GM18867 (cell line): ENCODE measurements at regions not wholly inside any gene's neighbourhood (a gene's known extent, or its start where the extent isn't known, plus 50 kb on each side); places are given as distances from the start of the nearest gene placed in this dataset.

Experiments used
- ATAC-seq: cut with Tn5 transposase; IDR thresholded peaks from one replicate; pipeline ENCODE4 v1.9.1; 2021; ENCODE audit warnings: mild to moderate bottlenecking, moderate library complexity; ENCODE audit not compliant: unreplicated experiment

GRCh38 chr14:22513066-22513812 is 75.8 kb downstream of the DAD1 start:
- ATAC-seq = no peak

DNA sequence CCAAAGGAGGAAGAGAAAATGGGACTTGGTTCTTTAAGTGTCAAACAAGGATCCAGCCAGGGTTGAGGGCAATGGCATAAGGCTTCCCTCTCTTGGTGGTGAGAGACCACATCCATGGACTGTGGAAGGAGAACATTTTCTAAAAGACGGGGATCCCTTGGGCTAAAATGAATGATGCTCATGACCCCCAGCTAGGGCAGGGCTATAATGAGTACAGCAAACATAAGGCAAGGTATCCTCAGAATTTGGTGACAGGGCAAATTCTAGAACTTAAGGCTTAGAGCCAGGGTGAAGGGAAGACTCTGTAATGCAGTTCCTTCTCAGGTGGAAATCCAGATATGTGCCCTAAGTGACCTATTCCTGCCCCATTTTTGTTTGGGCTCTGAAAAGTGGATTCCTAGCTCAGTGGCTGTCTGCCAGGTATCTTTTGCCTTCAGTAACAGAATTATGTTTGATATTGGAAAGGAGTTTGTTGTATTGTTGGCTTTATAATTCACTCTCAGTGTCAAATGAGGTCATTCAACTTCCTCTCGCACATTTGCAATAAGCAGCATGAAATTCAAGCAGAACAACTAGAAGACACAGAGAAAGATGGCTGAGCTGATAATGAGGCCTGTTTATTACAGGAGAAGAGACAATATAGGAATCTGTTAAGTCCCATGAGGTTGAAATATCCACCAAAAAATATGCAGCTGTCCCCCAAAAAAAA is 76.8 kb downstream of the DAD1 start:
- no peak for ATAC-seq

- ATAC-seq = no peak
These were observed 78.4 kb downstream of the DAD1 start for GRCh38 chr14:22510527-22511110.

DNA sequence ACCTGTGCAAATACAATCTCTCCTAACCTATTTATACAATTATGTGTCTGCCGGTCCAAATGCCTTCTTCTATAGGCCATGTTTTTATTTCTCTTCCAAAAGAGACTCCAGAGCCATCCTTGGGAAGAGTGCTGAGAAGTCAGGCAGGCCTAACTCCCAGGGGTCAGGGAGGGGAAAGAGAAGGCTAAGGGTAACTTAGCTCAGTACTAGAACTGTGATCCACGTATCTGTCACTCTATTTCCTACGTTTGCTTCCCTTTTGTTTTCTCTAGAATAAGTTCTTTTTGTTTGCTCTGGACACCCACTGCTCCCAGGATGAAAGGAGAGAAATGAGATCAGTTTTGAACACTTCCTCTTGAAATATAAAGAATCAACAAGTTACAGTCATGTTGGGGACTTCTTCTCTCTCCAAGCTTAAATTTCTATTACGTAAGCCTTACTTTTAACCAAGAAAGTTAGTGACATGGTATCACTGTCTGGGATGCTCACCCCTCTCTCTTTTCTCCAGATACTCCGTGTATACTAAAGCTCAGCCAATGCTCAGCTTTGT is 79.2 kb downstream of the DAD1 start:
- no peak for ATAC-seq

DNA sequence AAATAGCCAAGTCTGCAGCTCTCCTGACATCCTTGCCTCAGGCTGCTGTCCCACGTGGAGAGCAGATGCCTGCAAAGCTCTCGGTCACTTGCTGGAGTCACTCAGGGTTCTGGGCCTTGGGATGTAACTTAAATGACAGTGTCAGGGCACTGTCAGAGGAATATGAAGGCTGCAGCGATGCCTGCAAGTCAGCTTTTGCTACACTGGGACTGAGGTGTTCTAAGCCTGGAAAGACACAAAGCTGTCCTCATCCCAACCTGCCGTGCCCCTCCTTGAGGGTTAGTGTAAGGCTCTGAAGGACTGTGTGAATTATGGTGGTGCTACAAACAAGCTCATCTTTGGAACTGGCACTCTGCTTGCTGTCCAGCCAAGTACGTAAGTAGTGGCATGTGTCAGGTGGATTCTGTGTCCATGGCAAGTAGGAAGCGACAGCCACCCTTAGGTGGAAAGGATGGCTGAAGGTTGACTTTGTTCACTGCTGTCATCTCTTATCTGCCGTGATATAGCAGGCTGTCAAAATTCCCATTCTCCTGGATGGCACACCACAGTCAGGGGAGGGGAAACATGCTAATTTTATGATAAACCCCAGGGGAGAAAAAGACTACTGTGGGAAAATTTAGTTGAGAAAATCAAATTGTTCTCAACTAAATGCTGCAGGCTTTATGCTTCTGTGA is 79.9 kb downstream of the DAD1 start:
- no peak for ATAC-seq

DNA sequence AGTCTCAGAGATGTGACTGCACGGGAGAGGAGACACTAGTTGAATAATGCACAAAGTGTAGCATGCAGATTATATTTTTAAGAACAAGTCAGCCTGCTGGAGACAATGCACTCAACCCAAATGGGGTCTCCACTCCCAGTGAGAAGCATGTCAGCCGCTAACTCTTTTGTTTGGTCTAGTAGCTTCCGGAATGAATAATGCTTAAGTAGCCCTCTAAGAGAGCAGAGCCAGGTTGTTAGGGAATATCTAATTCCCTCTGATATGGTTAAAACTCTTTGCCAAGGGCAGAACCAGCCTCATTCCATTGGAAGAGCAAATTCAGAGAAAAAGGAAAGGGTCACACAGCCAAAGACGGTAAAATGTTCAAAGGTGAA is 80.4 kb downstream of the DAD1 start:
- no peak for ATAC-seq

DNA sequence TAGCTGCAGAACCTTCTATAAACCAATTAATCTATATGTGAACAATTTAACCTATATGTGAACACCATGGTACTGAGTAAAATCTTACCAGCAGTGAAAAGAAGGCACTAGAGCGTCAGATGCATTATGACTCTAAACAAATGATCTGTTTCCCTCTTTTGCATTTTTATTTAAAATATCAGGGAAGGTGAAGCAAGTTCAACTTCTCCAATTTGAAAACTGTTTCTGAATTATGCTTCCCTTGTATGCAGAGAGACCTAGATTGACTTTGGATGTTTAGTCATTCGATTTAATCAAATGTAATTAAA is 80.9 kb downstream of the DAD1 start:
- peak; percentile 47 for ATAC-seq

DNA sequence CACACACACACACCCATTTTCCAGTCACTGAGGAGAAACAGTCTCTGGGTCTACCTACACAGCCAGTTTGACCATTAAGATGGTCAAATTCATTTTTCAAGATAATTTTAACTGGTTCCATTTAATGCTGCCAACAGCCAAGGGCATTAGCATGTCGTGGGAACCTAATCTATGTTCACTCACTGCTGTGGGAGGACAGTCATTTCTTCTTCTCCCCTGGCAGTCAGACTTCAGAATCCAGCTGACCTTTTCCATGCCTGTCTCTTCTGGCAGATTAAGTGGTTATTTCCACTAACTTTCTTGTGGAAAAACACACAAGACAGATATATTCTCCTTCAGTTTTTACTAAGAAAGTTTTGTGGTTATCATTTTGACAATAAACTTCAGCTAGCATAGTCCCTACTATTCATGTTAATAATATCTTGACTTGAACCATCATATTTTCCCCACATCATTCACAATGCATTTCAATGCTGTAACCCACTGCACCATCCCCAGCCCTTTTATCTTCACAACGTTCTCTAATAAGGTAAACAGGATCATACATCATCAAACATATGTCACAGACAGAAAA is 82.2 kb downstream of the DAD1 start:
- ATAC-seq = no peak

GRCh38 chr14:22506378-22506710 is 82.7 kb downstream of the DAD1 start:
- ATAC-seq = no peak

- ATAC-seq = no peak
These were observed 83.2 kb downstream of the DAD1 start for GRCh38 chr14:22505697-22506377.

DNA sequence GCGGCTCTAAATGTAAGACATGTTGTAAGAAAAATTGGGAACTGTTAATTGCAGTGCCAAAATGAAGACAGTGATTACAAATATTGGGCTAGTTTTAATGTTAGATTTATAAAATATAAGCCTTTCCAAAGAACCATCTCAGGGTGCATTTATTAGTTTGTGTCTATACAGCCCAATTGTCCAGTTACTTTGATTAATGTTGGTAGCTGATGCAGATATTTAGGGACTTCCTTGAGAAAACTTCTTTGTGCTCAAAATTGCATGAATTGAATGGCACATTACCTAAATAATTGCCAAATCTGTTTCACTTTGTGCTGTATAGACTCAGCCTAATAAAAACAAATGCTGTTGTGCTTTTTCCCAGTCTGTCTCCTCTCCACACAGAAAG is 83.7 kb downstream of the DAD1 start:
- no peak for ATAC-seq

GRCh38 chr14:22502551-22502950 is 86.5 kb downstream of the DAD1 start:
- ATAC-seq = no peak

- ATAC-seq = no peak
These were observed 87.0 kb downstream of the DAD1 start for GRCh38 chr14:22502007-22502406.

DNA sequence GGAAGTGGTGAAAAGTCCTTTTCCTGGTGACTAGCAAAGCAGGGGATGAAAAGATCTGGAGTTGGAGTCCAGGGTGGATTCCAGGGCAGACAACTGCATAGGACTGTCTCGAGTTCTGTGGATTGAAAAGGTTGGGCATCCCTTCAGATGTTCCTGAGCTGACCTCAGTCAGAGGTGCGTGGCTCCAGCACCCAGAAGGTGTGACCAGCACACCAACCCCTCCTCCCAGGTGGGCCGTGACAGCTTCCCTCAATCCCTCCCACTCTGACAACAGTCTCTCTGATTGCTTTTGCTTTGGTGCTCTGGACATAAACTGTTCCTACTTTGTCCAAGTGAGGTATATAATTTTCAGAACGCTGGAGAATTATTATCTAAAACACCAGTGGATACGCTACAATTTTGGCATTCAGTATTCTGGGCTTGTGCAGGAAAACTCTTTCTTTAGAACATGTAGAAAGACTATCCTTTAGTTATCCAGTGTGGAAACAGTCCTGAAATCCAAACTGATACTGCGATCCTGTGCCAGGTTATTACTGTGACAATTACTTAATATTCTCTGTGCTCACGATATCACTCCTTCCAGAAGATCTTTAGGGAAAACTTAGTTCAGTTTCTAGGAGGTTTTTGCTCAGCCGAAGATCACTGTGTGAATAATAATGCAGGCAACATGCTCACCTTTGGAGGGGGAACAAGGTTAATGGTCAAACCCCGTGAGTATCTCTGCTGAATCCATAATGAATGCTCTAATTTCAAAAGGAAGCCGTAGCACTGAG is 87.9 kb downstream of the DAD1 start:
- ATAC-seq = no peak

GRCh38 chr14:22500525-22500924 is 88.5 kb downstream of the DAD1 start:
- no peak for ATAC-seq

DNA sequence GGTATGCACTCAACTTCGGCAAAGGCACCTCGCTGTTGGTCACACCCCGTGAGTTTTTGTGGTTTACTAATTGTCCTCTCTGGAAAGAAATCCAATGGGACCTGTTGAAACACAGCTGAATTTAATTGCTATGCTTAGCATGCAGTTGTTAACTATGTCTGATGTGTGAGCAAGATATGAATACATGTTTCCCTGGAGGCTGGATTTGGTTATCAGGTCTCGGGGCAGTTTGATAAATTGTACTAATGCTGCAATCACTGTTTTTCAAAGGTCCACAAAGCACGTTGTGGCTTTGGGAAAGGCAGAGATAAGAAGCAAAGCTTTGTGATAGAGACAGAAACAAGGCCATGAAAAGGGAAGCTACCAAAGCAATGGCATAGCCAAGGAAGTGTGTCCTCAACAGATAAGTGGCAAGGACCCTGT is 91.3 kb downstream of the DAD1 start:
- ATAC-seq = no peak

GRCh38 chr14:22497144-22497423 is 91.9 kb downstream of the DAD1 start:
- peak; percentile 47 for ATAC-seq

DNA sequence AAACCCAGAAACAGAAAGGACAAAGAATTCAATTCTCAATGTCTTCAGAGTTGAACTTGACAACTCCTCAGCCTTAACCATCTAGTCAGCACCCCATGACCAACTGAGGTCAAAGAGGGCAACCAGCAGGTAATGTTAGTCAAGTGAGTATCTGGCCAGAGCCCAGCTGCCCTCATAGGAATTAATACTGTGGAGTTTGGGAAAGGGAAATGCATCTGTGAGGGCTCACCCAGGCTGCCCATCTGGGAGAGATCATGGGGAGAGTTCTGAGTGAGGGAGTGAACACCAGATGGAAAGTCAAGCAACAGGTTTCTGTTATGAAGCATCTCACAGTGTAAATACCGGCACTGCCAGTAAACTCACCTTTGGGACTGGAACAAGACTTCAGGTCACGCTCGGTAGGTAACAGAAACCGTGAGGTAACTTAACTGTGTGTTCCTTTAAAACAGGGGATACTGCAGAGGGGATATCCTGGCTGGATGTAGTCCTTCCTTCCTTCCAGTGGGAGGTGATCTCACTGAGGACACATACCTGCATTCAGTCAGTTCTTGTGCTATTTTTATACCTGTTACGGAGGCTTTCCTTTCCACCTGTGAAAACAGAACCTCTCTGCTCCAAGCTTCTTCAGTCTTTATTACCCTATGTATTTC is 94.4 kb downstream of the DAD1 start:
- ATAC-seq = no peak

DNA sequence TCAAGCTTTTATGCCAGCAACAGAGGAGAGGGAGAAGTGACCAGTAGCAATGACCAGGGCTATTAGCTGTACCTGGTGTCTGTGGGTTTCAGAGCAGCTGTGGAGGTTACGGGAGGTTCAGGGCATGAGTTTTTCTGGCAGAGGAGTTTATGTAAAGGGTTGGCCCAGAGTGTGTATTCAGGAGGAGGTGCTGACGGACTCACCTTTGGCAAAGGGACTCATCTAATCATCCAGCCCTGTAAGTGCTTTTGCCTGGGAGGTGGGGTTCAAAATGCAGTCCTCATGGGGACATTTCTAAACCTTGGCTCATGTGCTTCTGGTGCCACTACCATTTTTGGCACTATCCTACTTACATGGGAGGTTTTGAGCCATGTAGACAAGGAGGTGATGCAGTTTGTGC is 95.3 kb downstream of the DAD1 start:
- ATAC-seq = no peak
